ENCODE measurements at regions not wholly inside any gene's neighbourhood (a gene's known extent, or its start where the extent isn't known, plus 50 kb on each side); places are given as distances from the start of the nearest gene placed in this dataset.

- Histone ChIP-seq H3K27me3 (ENCODE audit: insufficient read depth, low read length) (no peaks in the 10 kb centered on the region), H3K4me2 (ENCODE audit: insufficient read depth, insufficient read length, low read length) (no peak overlapping the region), H2BK15ac (ENCODE audit: low read depth, low read length) (no peak overlapping the region), H2AK5ac (ENCODE audit: insufficient read length, low read length) (no peak overlapping the region), H3K27ac (ENCODE audit: insufficient read length, low read depth, low read length) (no peak overlapping the region), H3K23ac (ENCODE audit: insufficient read length, low read depth, low read length) (no peak overlapping the region), H3K4ac (ENCODE audit: low read depth, low read length) (no peak overlapping the region), H2BK5ac (ENCODE audit: insufficient read length, low read length) (no peak overlapping the region), H3K79me2 (ENCODE audit: insufficient read depth, low read length) (no peaks in the 10 kb centered on the region), H4K91ac (ENCODE audit: insufficient read length, low read depth, low read length) (no peak overlapping the region), H2AFZ (ENCODE audit: low read length) (no peak overlapping the region), H4K8ac (replicated peaks; ENCODE audit: insufficient read length, low read depth, low read length) (no peak overlapping the region), H3K79me1 (ENCODE audit: insufficient read depth, low read depth, low read length, poor library complexity, severe bottlenecking) (no peaks in the 10 kb centered on the region), H2BK12ac (ENCODE audit: insufficient read length, low read depth, low read length) (no peak overlapping the region), H4K20me1 (ENCODE audit: control insufficient read depth, insufficient read depth, insufficient read length) (no peaks in the 10 kb centered on the region), H3K56ac (ENCODE audit: insufficient read length, low read depth, low read length) (no peak overlapping the region), H3K9ac (ENCODE audit: extremely low read depth, insufficient read length, low read length) (no peak overlapping the region), H3K18ac (ENCODE audit: insufficient read length, low read depth, low read length) (no peak overlapping the region), H3T11ph (ENCODE audit: low read length) (no peak overlapping the region), H2BK120ac (ENCODE audit: low read depth, low read length, poor library complexity, severe bottlenecking) (no peak overlapping the region), H3K4me1 (ENCODE audit: insufficient read depth, low read length) (no peaks in the 10 kb centered on the region), H3K9me3 (ENCODE audit: control insufficient read depth, low read depth, low read length) (no peaks in the 10 kb centered on the region), H3K14ac (ENCODE audit: insufficient read depth, low read length) (no peak overlapping the region), H4K5ac (ENCODE audit: insufficient read length, low read depth, low read length) (no peak overlapping the region), H2BK20ac (ENCODE audit: low read depth, low read length, poor library complexity, severe bottlenecking) (no peak overlapping the region), H3K23me2 (ENCODE audit: insufficient read length, low read depth, low read length, poor library complexity, severe bottlenecking) (no peaks in the 10 kb centered on the region)
- DNase-seq: no peak
- Mint-ChIP-seq H3K4me1 (no peaks in the 10 kb centered on the region), H3K9me3 (peaks cover 5 to 6% of the 10 kb centered on the region in 2 experiments), H3K27ac (peak overlapping the region in 1 of 3 experiments; percentile 47; a peak in 1 of 7 replicates), H3K36me3 (ENCODE audit: insufficient read depth in 1 of 3, low read depth in 3 of 3) (peaks cover 4 to 7% (median 4%) of the 10 kb centered on the region in 3 experiments; a peak in 5 of 7 replicates), H3K4me3 (no peak overlapping the region), H3K27me3 (ENCODE audit: low read depth) (no peaks in the 10 kb centered on the region; the same call in 1 of the 2 replicates)
- no CpG with 5 or more reads among the region's 9 CpGs for WGBS (ENCODE audit: extremely low coverage, insufficient read length, low lambda C conversion rate)
- TF ChIP-seq CTCF (conservative IDR thresholded peaks at IDR 0.05): no peak
Observed at GRCh38 chr16:88195911-88196465, 186.8 kb upstream of the ZNF469 start.

All from H9 (cell line).